ENCODE measurements at regions not wholly inside any gene's neighbourhood (a gene's known extent, or its start where the extent isn't known, plus 50 kb on each side); places are given as distances from the start of the nearest gene placed in this dataset.

DNA sequence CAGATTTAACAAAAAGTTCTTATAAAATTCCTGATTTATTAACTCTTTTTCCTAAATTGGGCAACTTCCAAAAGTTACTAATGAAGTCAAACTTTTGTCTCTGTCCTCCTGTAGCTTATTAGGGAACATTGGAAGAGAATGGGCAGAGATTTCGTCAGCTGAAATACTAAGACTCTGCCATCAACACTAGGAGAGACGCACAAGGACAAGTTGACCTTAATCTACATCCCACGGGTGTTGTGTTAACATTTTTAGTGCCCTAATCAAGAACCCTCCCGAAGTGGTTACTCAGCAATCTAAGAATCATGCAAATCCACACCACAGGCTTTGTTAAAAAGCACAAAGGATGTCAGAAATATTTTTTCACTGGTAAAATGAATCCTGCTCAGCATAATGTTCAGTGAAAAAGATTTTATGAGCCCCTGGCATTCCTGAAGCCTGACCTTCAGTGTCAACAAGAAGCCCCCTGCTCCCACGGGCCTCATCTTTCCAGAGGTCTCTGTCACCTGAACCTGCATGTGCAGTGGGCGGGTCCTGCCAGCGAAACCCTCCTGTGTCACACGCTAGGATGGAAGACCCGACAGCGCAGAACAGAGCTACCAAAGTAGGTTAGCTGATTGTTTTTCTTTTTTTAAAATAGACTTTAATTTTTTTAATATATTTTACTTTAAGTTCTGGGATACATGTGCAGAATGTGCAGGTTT is 70.6 kb upstream of the AKR1E2 start (continued):
- TF ChIP-seq, protein P1, sequence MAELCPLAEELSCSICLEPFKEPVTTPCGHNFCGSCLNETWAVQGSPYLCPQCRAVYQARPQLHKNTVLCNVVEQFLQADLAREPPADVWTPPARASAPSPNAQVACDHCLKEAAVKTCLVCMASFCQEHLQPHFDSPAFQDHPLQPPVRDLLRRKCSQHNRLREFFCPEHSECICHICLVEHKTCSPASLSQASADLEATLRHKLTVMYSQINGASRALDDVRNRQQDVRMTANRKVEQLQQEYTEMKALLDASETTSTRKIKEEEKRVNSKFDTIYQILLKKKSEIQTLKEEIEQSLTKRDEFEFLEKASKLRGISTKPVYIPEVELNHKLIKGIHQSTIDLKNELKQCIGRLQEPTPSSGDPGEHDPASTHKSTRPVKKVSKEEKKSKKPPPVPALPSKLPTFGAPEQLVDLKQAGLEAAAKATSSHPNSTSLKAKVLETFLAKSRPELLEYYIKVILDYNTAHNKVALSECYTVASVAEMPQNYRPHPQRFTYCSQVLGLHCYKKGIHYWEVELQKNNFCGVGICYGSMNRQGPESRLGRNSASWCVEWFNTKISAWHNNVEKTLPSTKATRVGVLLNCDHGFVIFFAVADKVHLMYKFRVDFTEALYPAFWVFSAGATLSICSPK (IDR thresholded peaks at IDR 0.05; ENCODE audit: borderline replicate concordance): no peak
- TF ChIP-seq PHTF2 (CRISPR knock-in tag; IDR thresholded peaks at IDR 0.05) (no peak), BCL6 (CRISPR knock-in tag; IDR thresholded peaks at IDR 0.05) (no peak), THRAP3 (IDR thresholded peaks at IDR 0.05; ENCODE audit: borderline replicate concordance) (no peak), BDP1 (IDR thresholded peaks at IDR 0.05; ENCODE audit: insufficient read depth, insufficient read length) (no peak), TAF9B (IDR thresholded peaks at IDR 0.05; ENCODE audit: partially characterized antibody) (no peak)
- TF ChIP-seq, protein P2, sequence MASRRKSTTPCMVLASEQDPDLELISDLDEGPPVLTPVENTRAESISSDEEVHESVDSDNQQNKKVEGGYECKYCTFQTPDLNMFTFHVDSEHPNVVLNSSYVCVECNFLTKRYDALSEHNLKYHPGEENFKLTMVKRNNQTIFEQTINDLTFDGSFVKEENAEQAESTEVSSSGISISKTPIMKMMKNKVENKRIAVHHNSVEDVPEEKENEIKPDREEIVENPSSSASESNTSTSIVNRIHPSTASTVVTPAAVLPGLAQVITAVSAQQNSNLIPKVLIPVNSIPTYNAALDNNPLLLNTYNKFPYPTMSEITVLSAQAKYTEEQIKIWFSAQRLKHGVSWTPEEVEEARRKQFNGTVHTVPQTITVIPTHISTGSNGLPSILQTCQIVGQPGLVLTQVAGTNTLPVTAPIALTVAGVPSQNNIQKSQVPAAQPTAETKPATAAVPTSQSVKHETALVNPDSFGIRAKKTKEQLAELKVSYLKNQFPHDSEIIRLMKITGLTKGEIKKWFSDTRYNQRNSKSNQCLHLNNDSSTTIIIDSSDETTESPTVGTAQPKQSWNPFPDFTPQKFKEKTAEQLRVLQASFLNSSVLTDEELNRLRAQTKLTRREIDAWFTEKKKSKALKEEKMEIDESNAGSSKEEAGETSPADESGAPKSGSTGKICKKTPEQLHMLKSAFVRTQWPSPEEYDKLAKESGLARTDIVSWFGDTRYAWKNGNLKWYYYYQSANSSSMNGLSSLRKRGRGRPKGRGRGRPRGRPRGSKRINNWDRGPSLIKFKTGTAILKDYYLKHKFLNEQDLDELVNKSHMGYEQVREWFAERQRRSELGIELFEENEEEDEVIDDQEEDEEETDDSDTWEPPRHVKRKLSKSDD (conservative IDR thresholded peaks at IDR 0.05; ENCODE audit: low read length): no peak
- TF ChIP-seq, protein P3, sequence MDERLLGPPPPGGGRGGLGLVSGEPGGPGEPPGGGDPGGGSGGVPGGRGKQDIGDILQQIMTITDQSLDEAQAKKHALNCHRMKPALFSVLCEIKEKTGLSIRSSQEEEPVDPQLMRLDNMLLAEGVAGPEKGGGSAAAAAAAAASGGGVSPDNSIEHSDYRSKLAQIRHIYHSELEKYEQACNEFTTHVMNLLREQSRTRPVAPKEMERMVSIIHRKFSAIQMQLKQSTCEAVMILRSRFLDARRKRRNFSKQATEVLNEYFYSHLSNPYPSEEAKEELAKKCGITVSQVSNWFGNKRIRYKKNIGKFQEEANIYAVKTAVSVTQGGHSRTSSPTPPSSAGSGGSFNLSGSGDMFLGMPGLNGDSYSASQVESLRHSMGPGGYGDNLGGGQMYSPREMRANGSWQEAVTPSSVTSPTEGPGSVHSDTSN (CRISPR knock-in tag; IDR thresholded peaks at IDR 0.05; ENCODE audit: low read depth): no peak
- TF ChIP-seq, protein P3 (tag; conservative IDR thresholded peaks at IDR 0.05; ENCODE audit: low read depth): no peak
- TF ChIP-seq, protein P4, sequence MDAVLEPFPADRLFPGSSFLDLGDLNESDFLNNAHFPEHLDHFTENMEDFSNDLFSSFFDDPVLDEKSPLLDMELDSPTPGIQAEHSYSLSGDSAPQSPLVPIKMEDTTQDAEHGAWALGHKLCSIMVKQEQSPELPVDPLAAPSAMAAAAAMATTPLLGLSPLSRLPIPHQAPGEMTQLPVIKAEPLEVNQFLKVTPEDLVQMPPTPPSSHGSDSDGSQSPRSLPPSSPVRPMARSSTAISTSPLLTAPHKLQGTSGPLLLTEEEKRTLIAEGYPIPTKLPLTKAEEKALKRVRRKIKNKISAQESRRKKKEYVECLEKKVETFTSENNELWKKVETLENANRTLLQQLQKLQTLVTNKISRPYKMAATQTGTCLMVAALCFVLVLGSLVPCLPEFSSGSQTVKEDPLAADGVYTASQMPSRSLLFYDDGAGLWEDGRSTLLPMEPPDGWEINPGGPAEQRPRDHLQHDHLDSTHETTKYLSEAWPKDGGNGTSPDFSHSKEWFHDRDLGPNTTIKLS (IDR thresholded peaks at IDR 0.05; ENCODE audit: borderline replicate concordance, low read depth): no peak

All from K562 (cell line).